ENCODE measurements at regions not wholly inside any gene's neighbourhood (a gene's known extent, or its start where the extent isn't known, plus 50 kb on each side); places are given as distances from the start of the nearest gene placed in this dataset.

- TF ChIP-seq CTCF (IDR thresholded peaks at IDR 0.05): no peak
- ATAC-seq (ENCODE audit: low read depth) (no peak), DNase-seq (no peak)
- no peaks in the 10 kb centered on the region for H3K9me3 Mint-ChIP-seq
- POLR2A ChIA-PET: no interaction called here
- CTCF ChIA-PET: no interaction called here
- H3K4me1 Mint-ChIP-seq: no peaks in the 10 kb centered on the region
- H3K36me3 Mint-ChIP-seq (ENCODE audit: low read depth): no peaks in the 10 kb centered on the region
- no peak overlapping the region for H3K4me3 Mint-ChIP-seq
- H3K27ac Mint-ChIP-seq: no peak overlapping the region
- intact Hi-C loops (cut with micrococcal nuclease): no loop called here
- H3K27me3 Mint-ChIP-seq: peaks cover 29% of the 10 kb centered on the region
These were observed 386.2 kb upstream of the TNP1 start for GRCh38 chr2:217246108-217246507.

GRCh38 chr2:217244815-217245214 is 385.0 kb upstream of the TNP1 start:
- ATAC-seq (ENCODE audit: low read depth) (no peak), DNase-seq (no peak)
- intact Hi-C loops (cut with micrococcal nuclease): no loop called here
- Mint-ChIP-seq H3K4me3 (no peak overlapping the region), H3K27me3 (peaks cover 29% of the 10 kb centered on the region), H3K9me3 (no peaks in the 10 kb centered on the region), H3K36me3 (ENCODE audit: low read depth) (no peaks in the 10 kb centered on the region), H3K4me1 (no peaks in the 10 kb centered on the region), H3K27ac (no peak overlapping the region)
- ChIA-PET CTCF (no interaction called here), POLR2A (no interaction called here)
- no peak for TF ChIP-seq CTCF (IDR thresholded peaks at IDR 0.05)

- ChIA-PET CTCF (no interaction called here), POLR2A (no interaction called here)
- Mint-ChIP-seq H3K4me1 (no peaks in the 10 kb centered on the region), H3K4me3 (no peak overlapping the region), H3K27ac (no peak overlapping the region), H3K27me3 (peaks cover 33% of the 10 kb centered on the region), H3K36me3 (ENCODE audit: low read depth) (no peaks in the 10 kb centered on the region), H3K9me3 (no peaks in the 10 kb centered on the region)
- ATAC-seq (ENCODE audit: low read depth): no peak
- intact Hi-C loops (cut with micrococcal nuclease): no loop called here
- no peak for DNase-seq
- TF ChIP-seq CTCF (IDR thresholded peaks at IDR 0.05): no peak
These were observed 383.1 kb upstream of the TNP1 start for GRCh38 chr2:217242947-217243346.

GRCh38 chr2:217231724-217232123 is 371.9 kb upstream of the TNP1 start:
- no peaks in the 10 kb centered on the region for H3K4me1 Mint-ChIP-seq
- TF ChIP-seq CTCF (IDR thresholded peaks at IDR 0.05): no peak
- intact Hi-C loops (cut with micrococcal nuclease): no loop called here
- H3K27me3 Mint-ChIP-seq: peaks cover 45% of the 10 kb centered on the region
- H3K4me3 Mint-ChIP-seq: no peak overlapping the region
- ATAC-seq (ENCODE audit: low read depth) (no peak), DNase-seq (no peak)
- no peak overlapping the region for H3K27ac Mint-ChIP-seq
- H3K9me3 Mint-ChIP-seq: peaks cover 6% of the 10 kb centered on the region
- ChIA-PET POLR2A (no interaction called here), CTCF (no interaction called here)
- no peaks in the 10 kb centered on the region for H3K36me3 Mint-ChIP-seq (ENCODE audit: low read depth)

GRCh38 chr2:217231212-217231611 is 371.3 kb upstream of the TNP1 start:
- Mint-ChIP-seq H3K9me3 (peaks cover under 1% of the 10 kb centered on the region), H3K36me3 (ENCODE audit: low read depth) (no peaks in the 10 kb centered on the region), H3K4me3 (no peak overlapping the region), H3K4me1 (no peaks in the 10 kb centered on the region), H3K27me3 (peaks cover 40% of the 10 kb centered on the region), H3K27ac (no peak overlapping the region)
- CTCF ChIA-PET: no interaction called here
- DNase-seq (no peak), ATAC-seq (ENCODE audit: low read depth) (no peak)
- POLR2A ChIA-PET: no interaction called here
- intact Hi-C loops (cut with micrococcal nuclease): no loop called here
- no peak for TF ChIP-seq CTCF (IDR thresholded peaks at IDR 0.05)

Measured in activated B cell treated with CpG ODN at 0.5 μM for 24 hours (primary cell).